HG02642 (cell line): ENCODE measurements at regions not wholly inside any gene's neighbourhood (a gene's known extent, or its start where the extent isn't known, plus 50 kb on each side); places are given as distances from the start of the nearest gene placed in this dataset.
"Not testable (repeated sequence)": the region's sequence is repeated elsewhere in the genome, so short reads cannot be mapped to it uniquely, and the experiment has no call there.

Experiments used
- ATAC-seq: cut with Tn5 transposase; IDR thresholded peaks from one replicate; pipeline ENCODE4 v1.9.1; 2021; ENCODE audit warnings: mild to moderate bottlenecking; ENCODE audit not compliant: unreplicated experiment, poor library complexity

DNA sequence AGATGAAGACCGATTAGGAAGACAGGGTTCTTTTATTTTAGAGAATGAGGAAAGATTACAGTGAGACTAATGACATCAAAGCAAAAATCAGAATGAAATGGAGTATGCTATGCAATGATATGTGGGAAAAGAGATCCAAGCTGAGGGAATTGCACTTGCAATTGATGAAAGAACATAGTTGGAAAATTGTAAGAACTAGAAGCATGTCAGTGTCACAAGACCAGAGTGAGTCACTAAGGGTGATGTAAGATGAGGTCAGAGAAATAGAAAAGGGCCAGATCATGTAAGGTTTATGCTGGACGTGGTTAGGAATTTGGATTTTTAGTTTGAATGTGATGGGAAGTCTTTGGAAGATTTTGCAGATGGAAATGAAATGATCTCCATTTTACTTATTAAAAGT is 1937.3 kb downstream of the OLFM4 start:
- ATAC-seq, result no peak

DNA sequence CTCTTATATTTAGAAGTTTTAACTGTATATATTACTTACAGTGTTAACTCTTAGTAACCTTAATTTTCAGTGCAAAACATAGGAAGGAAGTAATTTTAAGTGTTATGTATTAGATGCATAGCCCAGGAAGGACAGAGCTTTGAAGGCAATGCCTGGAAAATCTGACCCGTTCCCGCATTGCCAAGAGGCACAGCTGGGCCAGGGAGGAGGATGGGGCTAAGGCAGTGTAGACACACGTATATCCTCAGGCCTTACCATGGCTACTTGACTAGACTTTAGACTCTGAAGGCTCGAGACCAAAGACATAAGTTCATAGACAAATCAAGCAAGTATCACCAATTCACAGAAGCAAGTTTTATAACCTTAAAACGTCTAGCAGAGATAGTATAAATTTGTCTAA is 1944.2 kb downstream of the OLFM4 start:
- ATAC-seq, result no peak

DNA sequence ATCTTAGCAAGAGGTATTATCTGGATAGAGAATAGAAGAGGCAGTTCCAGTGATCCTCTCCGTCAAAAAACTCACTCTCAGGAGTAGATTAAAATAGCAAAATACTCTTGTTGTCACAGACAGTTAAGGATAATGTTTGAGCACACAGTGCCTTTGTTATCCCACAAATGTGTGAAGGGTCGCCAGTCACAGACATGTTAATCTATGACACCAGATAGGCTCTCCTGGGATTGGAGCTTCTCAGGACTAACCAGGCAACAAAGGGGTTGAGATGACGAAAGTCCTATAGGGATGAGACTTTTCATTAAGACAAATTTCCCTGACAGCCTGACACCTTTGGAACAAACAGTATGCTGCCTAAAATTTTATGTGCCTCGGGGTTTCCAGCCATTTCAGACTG is 1947.1 kb downstream of the OLFM4 start:
- no peak for ATAC-seq

DNA sequence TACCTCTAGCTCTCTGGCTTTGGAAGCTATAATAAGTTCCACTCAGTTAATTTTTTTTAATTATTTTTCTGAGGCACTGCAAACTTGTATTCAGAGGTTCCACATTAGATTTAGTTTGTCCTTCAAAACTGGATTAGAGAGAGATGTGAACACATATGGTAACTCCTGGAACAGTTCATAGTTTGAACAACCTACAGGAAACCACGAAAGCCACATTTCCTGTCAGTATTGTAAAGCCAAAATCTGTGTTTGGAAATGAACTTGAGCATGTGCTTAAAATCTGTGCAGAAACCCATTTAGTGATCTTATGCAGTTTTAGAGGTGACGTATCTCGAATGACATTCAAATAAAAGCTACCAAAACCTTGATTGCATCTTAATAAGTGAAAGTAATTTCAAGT is 1952.0 kb downstream of the OLFM4 start:
- ATAC-seq, result no peak

DNA sequence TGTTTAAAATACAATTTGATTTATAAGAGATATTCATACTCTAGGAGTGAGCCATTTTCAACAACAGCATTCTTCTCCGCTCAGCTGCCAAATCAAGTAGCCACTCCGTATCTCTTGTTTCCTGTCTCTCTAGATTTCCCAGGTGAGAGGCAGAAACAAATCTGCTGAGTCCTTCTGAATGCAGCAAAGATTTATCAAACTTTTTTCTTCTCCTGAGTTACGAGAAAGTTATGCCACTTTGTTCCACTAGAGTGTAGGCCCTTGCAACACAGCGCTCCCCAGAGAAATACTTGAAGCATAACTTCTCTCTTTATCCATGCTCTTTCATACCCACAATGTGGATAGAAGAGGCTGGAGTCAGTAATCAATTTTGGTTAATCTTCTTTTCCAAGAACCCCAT is 1960.8 kb downstream of the OLFM4 start:
- ATAC-seq, result no peak

DNA sequence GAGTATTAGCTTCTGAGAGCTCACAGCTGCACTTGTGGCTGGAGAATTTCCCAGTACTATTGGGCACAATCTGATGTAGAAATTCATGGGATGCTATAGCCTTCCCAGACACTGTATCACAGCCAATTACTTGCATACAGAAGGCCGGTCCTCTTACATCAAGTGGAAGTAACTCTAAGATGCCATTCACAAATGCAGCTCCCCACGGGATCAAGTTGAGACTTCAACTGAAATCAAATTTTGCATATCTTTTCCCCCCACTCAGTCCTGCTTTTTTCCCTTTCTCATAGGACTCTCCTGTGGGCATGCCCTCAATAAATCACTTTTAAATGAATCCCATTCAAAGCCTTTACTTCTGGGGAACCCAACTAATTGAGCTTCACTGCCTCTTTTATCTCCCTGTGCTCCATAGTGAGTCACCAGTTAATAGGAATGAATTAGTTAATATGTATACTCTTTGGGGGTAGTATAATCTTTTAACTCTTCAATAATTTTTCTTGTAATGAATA is 1970.8 kb downstream of the OLFM4 start:
- no peak for ATAC-seq

DNA sequence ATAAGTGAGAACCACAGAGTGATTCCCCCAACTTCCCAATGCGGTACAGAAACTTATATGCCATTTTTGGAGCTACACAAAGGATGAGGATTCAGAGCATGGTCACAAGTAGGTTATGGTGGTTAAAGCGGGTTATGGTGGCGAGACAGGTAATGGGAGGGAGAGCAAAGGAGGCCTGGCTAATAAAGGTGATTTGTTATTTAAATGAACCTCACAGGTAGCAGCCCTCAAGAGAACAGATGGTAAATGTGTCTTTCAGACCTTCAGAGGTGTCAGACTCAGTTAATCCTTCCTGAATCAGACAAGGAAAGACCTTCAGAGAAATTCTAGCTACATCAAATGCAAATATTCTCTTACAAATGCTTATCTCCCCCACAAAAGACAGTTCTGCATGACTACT is 1971.4 kb downstream of the OLFM4 start:
- ATAC-seq, result no peak

DNA sequence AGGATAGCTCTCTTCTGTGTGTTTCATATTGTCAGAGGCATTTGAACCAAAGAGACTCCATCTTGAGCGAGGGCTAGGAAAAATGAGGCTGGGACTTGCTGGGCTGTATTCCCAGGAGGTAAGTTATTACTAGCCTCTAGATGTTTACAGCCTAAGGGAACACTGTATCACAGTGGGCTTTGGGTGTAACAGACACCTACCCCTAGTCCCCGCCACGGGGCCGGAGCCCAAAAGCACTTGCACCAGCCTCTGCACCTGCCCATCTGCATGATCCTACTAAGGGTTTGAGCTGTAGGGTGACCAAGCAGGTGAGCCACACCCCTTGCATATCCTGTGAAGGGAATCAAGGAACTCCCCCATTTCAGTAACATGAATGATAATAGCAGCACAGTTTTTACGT is 1972.2 kb downstream of the OLFM4 start:
- no peak for ATAC-seq

DNA sequence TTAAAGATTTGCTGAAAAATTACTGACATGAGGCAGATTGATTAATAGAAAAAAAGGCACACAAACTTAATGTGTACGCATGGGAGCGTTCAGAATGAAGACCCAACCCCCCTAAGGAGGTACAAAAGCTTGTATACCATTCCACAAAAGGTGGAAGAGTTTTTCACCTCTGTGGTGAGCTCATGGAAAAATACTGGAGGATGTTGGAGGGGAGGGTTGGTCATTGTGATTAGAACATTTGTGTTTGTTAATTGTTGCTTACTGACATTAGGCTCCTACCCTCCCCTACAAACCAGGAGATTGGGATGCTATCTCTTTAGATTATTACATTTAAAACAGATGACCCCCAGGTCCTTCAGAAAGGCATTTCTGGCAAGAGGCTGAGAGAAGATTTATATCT is 1973.3 kb downstream of the OLFM4 start:
- ATAC-seq, result no peak

DNA sequence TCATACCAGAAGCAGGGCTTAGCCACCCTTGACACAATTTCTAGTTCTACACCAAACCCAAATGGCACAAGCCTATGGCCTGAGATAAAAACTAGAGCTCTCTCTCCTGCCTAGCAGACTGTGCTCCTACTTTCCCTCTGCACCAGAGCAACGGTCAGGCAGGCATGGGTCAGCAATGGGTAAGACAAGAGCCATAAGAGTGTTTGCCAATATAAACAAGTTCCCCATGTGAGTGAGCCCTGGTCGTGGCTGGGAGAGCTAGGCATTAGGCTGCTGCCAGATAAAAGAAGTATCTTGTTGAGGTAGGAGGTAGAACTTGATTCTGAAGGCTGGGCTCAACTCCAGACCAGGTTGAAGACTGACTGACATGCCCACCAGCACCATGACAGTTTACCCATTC is 1979.1 kb downstream of the OLFM4 start:
- no peak for ATAC-seq

DNA sequence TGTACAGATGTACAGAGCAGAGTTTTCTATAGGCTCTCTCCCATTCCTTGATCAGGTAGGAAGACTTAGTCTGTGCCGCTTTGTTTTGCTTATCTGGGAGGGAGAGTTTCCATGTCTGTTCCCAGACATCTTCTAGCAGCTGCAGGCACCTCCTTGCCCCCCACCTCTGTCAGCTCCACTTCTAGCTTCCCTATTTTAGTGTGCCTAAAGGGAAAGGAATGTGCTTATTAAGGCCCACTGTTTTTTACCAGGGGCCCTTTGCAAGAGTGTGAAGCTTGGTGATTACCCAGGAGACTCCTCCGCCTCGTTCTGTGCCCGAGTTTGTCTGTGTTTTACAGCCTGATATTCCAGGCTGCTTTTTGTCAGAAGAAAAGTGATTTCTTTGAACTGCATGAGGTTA is 1984.4 kb downstream of the OLFM4 start:
- ATAC-seq, result no peak

DNA sequence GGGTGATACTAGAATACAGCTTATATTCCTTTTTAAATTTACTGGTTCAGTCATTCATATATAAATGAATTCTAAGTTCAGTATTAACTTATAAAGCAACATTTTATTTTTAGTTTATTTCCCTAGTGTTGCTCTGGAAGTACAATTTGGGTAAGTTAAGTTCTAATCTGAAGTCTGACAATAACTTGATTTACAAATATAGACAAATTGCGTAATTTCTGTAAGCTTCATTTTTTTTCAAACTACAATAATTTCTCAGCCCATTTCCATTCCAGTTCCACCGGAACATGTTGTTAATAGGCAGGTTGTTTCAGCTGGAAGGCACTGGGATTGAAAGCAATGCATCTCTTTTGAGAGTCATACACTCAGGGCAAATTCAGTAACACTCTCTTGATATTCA is 2000.7 kb downstream of the OLFM4 start:
- no peak for ATAC-seq

DNA sequence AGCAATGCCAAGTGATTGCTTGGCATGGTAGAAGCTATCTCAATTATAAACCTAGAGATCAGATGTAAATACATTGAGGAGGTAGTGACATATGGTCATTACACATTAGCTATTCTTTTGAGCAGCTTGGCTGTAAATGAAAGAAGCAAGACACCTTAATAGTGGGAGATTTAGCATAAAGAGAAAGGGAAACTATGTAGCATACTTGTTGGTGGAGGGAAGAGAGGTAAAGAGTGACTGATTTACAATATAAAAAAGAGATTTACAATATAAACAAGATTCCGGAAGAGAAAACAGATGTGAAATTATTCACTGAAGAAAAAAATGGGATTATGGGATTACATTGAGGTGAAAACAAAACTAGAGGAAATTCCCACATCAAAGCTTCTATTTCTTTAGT is 2009.6 kb downstream of the OLFM4 start:
- ATAC-seq, result no peak

DNA sequence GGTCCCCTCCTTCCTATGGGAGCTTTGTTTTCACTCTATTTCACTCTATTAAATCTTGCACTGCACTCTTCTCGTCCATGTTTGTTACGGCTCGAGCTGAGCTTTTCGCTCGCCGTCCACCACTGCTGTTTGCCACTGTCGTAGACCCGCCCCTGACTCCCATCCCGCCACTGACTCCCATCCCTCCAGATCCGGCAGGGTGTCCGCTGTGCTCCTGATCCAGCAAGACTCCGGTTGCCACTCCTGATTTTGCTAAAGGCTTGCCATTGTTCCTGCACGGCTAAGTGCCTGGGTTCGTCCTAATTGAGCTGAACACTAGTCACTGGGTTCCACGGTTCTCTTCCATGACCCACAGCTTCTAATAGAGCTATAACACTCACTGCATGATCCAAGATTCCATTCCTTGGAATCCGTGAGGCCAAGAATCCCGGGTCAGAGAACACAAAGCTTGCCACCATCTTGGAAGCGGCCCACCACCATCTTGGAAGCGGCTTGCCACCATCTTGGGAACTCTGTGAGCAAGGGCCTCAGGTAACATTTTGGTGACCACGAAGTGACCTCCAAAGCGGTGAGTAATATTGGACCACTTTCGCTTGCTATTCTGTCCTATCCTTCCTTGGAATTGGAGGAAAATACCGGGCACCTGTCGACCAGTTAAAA is 2025.4 kb downstream of the OLFM4 start:
- not testable (repeated sequence) for ATAC-seq

DNA sequence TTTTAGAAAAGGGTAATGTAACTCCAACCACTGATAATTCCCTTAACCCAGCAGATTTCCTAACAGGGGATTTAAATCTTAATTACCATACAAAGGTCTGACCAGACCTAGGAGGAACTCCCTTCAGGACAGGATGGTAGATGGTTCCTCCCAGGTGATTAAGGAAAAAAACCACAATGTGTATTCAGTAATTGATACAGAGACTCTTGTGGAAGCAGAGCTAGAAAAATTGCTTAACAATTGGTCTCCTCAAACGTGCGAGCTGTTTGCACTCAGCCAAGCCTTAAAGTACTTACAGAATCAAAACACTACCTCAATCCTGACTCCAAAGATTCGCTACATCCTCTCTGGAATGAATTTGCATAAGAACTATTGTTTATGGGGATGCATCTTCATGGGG is 2027.1 kb downstream of the OLFM4 start:
- not testable (repeated sequence) for ATAC-seq

DNA sequence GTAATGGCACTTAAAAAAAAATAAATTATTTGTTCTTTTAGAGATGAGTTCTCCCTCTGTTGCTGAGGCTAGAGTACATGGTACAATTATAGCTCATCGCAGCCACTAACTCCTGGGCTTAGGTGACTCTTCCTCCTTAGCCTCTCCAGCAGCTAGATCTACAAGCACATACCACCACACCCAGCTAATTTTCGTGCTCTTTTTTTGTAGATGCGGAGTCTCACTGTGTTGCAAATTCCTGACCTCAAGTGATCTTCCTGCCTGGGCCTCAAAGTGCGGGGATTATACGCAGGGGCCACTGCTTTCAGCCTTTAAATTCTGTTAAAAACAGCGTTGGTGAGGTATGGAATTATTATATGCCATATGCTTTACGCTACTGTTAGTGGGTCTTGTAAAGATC is 2034.0 kb downstream of the OLFM4 start:
- no peak for ATAC-seq

DNA sequence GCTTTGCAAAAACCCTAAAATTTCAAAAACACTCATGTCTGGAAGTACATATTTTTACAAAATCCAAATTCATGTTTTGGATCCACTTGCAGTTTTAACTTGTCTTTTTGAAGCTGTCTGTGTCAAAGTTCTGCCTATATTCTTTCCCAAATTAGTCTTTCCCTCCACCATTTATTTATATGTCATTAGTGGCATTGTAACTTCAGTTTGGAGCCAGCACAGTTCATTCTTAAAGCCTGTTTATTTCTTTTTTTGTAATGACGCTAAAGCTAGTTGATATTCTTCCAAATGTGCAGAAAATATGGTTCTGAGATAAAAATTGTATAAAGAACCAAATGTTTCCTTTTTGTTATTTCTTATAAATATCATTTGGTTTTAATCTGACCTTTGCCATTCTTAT is 2039.3 kb downstream of the OLFM4 start:
- no peak for ATAC-seq

DNA sequence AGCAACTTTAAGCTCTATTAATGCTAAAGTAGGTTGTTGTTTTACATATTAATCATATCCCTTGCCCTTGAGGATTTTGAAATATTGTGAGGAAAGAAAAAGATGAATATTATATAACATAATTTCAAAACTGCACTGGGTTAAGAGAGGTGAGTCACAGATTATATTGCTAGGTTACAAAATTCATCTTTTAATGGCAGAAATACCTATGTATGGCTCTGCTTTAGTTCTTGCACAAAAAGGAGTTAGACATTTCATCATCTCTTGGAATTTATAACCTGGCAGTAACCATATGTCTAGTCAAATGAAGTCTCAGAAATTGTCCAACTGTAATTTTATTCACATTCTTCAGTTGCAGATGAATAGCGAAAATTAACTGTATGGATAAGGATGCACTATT is 2041.1 kb downstream of the OLFM4 start:
- ATAC-seq, result no peak

DNA sequence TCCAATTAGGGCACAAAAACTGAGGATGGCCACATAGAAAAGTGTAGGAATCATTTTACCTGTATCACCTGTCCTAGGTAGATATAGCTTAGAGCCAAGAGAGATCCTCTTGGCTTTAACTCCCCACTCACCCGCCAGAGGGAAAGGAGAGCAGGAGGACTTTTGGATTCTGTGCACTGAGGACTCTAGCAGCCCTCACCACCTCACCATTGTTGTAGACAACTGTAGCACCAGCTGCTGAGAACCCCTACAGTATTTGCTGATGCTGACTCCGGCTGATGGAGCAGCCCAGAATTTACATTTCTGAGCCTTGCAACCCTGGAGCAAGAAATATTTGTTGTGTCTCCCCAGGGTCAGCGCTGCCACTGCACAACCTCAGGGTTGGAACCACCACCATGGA is 2044.4 kb downstream of the OLFM4 start:
- no peak for ATAC-seq

DNA sequence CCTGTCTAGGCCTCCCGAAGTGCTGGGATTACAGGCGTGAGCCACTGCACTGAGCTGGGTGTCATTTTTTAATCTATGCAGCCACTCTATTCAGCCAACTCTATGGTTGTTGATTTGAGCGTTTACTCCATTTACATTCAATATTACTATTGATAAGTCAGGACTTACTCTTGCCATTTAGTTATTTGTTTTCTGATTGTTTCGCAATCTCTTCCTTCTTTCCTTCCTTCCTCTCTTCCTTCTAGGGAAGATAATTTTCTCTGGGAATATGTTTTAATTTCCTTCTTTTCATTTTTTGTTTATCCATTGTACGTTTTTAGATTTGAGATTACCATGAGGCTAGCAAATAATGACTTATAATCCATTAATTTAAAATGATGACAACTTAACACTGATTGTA is 2056.0 kb downstream of the OLFM4 start:
- ATAC-seq, result no peak

DNA sequence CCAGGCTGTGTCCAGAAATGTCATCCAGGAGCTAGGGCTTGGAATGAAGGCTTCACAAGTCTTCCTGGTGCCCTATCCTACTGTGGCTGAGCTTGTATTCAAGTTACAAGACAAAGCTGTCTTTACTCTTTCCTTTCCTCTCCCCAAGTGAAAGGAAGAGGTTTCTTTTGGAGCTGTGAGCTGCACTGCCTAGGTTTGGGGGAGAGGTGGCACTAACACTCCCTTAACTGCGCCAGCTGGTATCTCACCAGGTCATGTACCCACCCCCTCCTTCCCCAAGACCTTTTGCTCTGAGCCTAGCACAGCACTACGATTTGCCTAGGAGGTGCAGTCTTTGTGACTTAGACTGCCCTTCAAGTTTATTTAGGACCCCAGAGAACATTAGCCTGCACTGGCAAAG is 2053.6 kb upstream of the PRR20A start:
- ATAC-seq, result no peak

DNA sequence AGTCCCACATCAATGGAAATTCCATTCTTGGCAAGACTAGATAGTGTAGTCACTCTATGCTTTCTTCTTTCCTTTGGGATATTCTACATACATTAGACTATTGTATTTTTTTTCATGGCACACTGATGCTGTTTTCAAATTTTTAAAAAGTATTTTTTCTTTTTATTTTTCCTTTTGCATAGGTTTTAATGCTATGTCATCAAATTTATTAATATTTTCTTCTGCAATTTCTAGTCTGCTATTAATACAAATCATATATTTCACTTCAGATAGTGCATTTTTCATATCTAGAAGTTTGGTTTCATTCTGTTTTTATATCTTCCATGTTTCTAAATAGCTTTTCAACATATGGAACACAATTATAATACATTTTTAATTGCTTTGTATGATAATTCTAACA is 2050.1 kb upstream of the PRR20A start:
- no peak for ATAC-seq

DNA sequence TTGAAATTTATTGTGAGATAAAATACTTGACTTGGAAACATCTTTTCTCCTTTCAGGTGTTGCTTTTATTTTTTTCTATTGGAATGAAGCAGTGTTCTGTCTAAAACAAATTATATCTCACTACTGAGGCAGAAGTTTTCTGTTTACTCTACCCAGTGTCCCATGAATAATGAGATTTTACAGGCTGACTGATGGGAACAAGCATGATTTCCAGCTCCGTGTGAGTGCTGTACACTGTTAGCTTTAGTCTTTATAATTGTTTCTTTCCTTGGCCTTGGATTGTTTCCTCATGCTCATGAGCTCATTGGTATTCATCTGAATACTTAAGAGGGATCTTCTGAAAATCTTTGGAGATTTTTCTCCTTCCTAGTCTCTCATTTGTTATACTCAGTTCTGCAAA is 2049.5 kb upstream of the PRR20A start:
- no peak for ATAC-seq
